Activated CD4-positive, alpha-beta memory T cell treated with anti-CD3 and anti-CD28 coated beads for 36 hours (primary cell): ENCODE measurements at regions not wholly inside any gene's neighbourhood (a gene's known extent, or its start where the extent isn't known, plus 50 kb on each side); places are given as distances from the start of the nearest gene placed in this dataset.

ENCODE experiments used
- CTCF ChIA-PET: fragments of 350-600 bp; sonication (Branson Sonifier 250); formaldehyde crosslinking; loops from one replicate; lab custom pipeline; 2021; ENCODE audit warnings: antibody characterized with exemption, inconsistent platforms; lab: Charles Lee
- POLR2A ChIA-PET: fragments of 350-600 bp; sonication (Branson Sonifier 250); formaldehyde crosslinking; loops from one replicate; lab custom pipeline; 2021; ENCODE audit warnings: antibody characterized with exemption; lab: Charles Lee
- DNase-seq: peaks from one replicate; pipeline ENCODE4 v3.0.0-alpha.2; 2020
- H3K27ac Mint-ChIP-seq: one replicate; pipeline ENCODE4 v1.8.0; 2021; ENCODE audit warnings: mixed read lengths
- H3K27me3 Mint-ChIP-seq: one replicate; pipeline ENCODE4 v1.8.0; 2021; ENCODE audit warnings: mixed read lengths
- H3K36me3 Mint-ChIP-seq: one replicate; pipeline ENCODE4 v1.8.0; 2021; ENCODE audit warnings: mixed read lengths
- H3K4me1 Mint-ChIP-seq: one replicate; pipeline ENCODE4 v1.8.0; 2021; ENCODE audit warnings: low read depth, mixed read lengths
- H3K4me3 Mint-ChIP-seq: one replicate; pipeline ENCODE4 v1.8.0; 2021; ENCODE audit warnings: mild to moderate bottlenecking, mixed read lengths
- H3K9me3 Mint-ChIP-seq: one replicate; pipeline ENCODE4 v1.8.0; 2021; ENCODE audit warnings: mixed read lengths
- intact Hi-C: fragments of 100-400 bp; cut with micrococcal nuclease; formaldehyde crosslinking; loops from one replicate; pipeline ENCODE4 v1.15.1; 2023

DNA sequence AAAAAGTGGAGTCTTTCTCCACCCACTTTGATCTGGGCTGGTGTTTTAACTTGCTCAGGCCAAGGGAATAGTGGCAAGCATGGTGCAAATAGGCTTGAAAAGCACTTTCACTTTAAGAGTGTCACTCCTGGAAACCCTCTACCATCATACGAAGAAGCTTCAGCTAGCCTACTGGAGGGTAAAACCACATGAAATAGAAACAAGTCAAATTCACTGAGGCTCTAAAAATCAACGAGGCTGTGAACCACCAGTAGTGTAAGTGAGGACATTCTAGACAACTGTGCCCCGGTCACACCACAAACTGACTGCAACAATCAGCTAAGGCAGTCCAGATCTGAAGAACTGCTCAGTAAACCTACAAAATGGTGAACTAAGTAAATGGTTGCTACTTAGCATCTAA lies 2366.3 kb upstream of the C9orf72 start:
- POLR2A ChIA-PET, result no interaction called here
- Mint-ChIP-seq H3K9me3 (peaks cover 14% of the 10 kb centered on the region), H3K27me3 (no peaks in the 10 kb centered on the region), H3K36me3 (no peaks in the 10 kb centered on the region), H3K4me1 (no peaks in the 10 kb centered on the region), H3K27ac (no peak overlapping the region), H3K4me3 (no peak overlapping the region)
- no peak for DNase-seq
- intact Hi-C loops, result no loop called here
- CTCF ChIA-PET, result no interaction called here

DNA sequence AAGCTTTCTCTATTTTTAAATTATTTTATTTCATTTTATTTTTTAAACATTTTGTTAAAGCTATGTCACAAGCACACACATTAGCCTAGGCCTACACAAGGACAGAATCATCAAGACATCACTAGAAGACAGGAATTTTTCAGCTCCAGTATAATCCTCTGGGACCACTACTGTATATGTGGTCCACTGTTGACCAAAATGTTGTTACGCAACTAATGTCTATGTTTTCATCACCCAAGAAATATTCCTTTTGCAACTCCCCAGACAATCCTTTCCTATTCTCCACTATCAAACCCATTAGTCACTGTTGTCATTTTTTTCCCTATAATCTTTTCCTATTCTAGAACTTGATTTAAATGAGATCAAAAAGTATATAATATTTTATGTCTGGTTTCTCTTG lies 2371.7 kb upstream of the C9orf72 start:
- H3K4me3 Mint-ChIP-seq, result no peak overlapping the region
- H3K27ac Mint-ChIP-seq, result no peak overlapping the region
- H3K4me1 Mint-ChIP-seq, result no peaks in the 10 kb centered on the region
- POLR2A ChIA-PET, result no interaction called here
- H3K9me3 Mint-ChIP-seq, result peaks cover 3% of the 10 kb centered on the region
- no peaks in the 10 kb centered on the region for H3K36me3 Mint-ChIP-seq
- intact Hi-C loops, result no loop called here
- H3K27me3 Mint-ChIP-seq, result no peaks in the 10 kb centered on the region
- no peak for DNase-seq
- CTCF ChIA-PET, result no interaction called here

DNA sequence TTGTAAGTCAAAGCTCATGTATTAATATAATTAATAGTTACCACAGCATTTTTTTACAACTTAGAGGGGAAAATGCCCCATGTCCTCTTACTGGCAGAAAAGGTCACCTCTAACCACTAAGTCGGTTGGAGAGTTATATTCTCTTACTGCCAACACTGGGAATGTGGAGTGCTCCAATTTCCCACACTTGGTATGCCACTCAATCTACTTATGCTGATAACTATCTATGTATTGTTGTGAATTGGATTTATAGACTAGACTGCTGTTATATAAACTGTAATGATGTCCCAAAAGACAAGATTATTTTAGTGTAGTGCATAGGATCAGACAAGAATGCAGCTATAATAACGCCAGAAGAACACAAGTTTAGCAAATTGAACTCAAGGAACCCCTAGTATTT lies 2385.2 kb upstream of the C9orf72 start:
- ChIA-PET POLR2A (no interaction called here), CTCF (no interaction called here)
- H3K27me3 Mint-ChIP-seq, result no peaks in the 10 kb centered on the region
- no peak overlapping the region for H3K4me3 Mint-ChIP-seq
- H3K4me1 Mint-ChIP-seq, result no peaks in the 10 kb centered on the region
- H3K9me3 Mint-ChIP-seq, result no peaks in the 10 kb centered on the region
- intact Hi-C loops, result no loop called here
- no peak for DNase-seq
- no peak overlapping the region for H3K27ac Mint-ChIP-seq
- H3K36me3 Mint-ChIP-seq, result no peaks in the 10 kb centered on the region

DNA sequence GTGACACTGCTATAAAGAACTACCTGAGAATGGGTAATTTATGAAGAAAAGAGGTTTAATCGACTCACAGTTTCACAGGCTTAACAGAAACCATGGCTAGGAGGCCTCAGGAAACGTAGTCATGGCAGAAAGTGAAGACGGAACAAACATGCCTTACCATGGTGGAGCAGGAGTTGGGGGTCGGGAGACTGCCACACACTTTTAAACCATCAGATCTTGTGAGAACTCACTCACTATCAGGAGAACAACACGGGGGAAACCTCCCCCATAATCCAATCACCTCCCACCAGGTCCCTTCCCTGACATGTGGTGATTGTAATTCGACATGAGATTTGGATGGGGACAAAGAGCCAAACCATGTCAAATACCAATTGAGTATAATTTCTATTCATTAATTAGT lies 2392.6 kb upstream of the C9orf72 start:
- DNase-seq, result no peak
- no peaks in the 10 kb centered on the region for H3K4me1 Mint-ChIP-seq
- H3K27me3 Mint-ChIP-seq, result no peaks in the 10 kb centered on the region
- no peaks in the 10 kb centered on the region for H3K36me3 Mint-ChIP-seq
- intact Hi-C loops, result no loop called here
- H3K27ac Mint-ChIP-seq, result no peak overlapping the region
- ChIA-PET POLR2A (no interaction called here), CTCF (no interaction called here)
- no peak overlapping the region for H3K4me3 Mint-ChIP-seq
- no peaks in the 10 kb centered on the region for H3K9me3 Mint-ChIP-seq

DNA sequence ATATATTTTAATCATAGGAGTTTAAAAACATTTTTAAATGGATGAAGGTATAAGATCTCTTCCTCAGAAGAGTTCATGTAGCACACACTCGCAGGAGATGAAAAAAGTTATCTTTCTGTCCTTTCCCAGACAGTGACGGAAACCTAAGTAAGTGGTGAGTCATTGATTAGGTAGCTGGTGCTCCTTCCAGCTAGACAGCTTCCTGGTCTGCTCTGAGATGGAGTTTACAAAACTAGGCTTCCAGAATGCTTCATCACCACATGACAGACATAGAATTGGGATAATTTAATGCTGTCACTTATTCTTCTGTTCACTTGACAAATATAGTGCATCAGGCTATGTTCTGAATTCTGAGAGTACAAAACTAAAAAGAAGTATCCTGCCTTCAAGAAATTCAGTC lies 2393.0 kb upstream of the C9orf72 start:
- H3K27ac Mint-ChIP-seq, result no peak overlapping the region
- DNase-seq, result no peak
- intact Hi-C loops, result no loop called here
- no peaks in the 10 kb centered on the region for H3K27me3 Mint-ChIP-seq
- ChIA-PET POLR2A (no interaction called here), CTCF (no interaction called here)
- no peak overlapping the region for H3K4me3 Mint-ChIP-seq
- H3K36me3 Mint-ChIP-seq, result no peaks in the 10 kb centered on the region
- no peaks in the 10 kb centered on the region for H3K9me3 Mint-ChIP-seq
- H3K4me1 Mint-ChIP-seq, result no peaks in the 10 kb centered on the region

DNA sequence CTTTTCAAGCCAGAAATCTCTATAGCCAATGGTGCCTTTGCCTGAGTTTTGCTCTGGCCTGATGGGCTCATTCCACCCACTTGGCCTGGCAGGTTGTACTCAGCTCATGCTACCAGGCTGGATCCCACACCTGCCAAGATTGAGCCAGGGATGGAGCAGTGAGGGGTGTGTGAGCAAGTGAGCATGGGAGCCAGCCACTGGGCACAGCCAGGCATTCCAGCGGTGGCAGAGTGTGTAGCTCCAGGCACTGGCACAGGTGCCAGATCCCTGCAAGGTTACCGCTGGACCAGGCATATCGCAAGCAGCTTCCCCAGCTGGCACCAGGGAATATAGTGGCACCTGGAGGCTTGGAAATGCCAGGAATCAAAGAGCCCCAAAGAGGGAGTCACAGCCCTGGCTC lies 2395.6 kb upstream of the C9orf72 start:
- no peak overlapping the region for H3K4me3 Mint-ChIP-seq
- intact Hi-C loops, result no loop called here

DNA sequence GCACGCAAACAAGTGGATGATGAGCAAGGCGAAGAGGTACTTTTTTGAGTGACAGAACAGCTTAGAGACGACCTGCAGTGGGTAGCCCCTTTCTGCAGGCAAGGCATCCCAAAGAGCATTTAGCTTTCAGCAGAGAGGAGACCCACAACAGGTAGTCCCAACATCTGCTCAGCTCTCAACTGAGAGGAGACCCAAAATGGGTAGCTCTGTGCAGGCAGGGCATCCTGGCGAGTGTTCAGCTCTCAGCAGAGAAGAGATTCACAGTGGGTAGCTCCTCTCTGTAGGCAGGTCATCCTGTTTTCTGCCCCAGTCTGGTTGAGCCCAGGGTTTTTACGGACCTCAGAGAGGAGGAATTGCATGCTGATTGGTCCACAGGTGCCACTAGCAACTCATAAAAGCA lies 2396.1 kb upstream of the C9orf72 start:
- POLR2A ChIA-PET, result no interaction called here
- H3K36me3 Mint-ChIP-seq, result no peaks in the 10 kb centered on the region
- no peaks in the 10 kb centered on the region for H3K9me3 Mint-ChIP-seq

More for the DNA sequence above, 2395.6 kb upstream of the C9orf72 start:
- POLR2A ChIA-PET, result no interaction called here
- no peak for DNase-seq
- Mint-ChIP-seq H3K4me1 (no peaks in the 10 kb centered on the region), H3K36me3 (no peaks in the 10 kb centered on the region), H3K9me3 (no peaks in the 10 kb centered on the region), H3K27ac (no peak overlapping the region), H3K27me3 (no peaks in the 10 kb centered on the region)
- CTCF ChIA-PET, result no interaction called here

DNA sequence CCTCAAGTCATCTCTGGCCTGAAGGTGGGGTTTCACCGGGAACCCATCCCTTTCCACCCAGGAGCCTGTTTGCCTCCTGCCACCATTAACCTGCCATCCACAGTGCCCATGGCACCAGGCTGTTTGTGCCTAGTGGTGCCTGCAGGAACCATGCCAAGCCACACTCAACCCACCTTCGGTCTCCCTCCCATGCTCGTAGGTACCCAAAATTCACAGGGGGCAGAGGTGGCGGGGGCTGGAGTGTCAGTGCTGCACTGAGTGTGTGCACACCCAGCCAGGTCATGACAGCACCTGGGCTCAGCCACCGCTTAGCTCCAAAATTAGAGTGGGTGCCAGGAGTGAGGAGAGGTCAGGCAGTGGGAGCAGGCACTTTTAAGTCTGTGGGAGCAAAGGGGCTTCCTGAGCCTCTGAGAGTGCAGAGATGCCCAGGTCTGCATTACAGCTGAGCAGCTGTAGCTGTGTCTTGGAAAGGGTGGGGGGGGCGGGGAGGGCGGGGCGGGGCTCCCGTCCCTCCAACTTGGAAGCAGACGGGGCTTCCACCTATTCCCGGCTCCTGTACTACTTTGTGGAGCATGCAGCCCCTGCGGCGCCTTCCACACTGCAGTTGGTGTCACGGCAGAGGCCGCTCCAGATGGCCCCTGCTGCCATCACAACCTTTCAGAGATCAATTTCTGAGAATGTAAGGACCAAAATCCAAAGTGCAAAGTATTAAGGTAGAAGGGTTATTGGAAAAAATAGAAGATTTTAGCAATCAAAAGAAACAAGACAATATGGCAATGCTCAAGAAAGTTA lies 2396.8 kb upstream of the C9orf72 start:
- H3K27ac Mint-ChIP-seq, result no peak overlapping the region
- no peaks in the 10 kb centered on the region for H3K36me3 Mint-ChIP-seq
- H3K4me1 Mint-ChIP-seq, result no peaks in the 10 kb centered on the region
- intact Hi-C loops, result no loop called here
- ChIA-PET POLR2A (no interaction called here), CTCF (no interaction called here)
- no peaks in the 10 kb centered on the region for H3K27me3 Mint-ChIP-seq
- no peak overlapping the region for H3K4me3 Mint-ChIP-seq
- no peaks in the 10 kb centered on the region for H3K9me3 Mint-ChIP-seq
- DNase-seq, result no peak

More for the DNA sequence above, 2396.1 kb upstream of the C9orf72 start:
- Mint-ChIP-seq H3K4me3 (no peak overlapping the region), H3K27ac (no peak overlapping the region), H3K4me1 (no peaks in the 10 kb centered on the region), H3K27me3 (no peaks in the 10 kb centered on the region)
- no peak for DNase-seq
- intact Hi-C loops, result no loop called here
- CTCF ChIA-PET, result no interaction called here

DNA sequence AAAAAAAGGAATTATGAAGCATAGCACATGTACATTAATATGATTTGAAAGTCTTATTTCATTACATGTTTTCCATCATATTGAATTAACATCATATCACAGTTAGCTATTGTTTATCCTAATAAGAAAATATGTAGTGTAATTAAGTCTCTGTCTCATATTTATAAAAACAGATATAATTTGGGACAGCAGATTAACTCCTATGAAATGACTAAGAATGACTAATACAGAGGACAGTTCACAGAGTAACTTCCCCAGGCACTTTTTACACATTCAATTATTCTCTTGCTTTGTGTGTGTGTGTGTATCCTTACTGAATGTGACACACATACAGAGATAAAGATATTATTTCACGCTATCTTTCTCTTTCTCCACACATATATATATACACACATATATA lies 2400.9 kb upstream of the C9orf72 start:
- Mint-ChIP-seq H3K36me3 (no peaks in the 10 kb centered on the region), H3K4me1 (no peaks in the 10 kb centered on the region), H3K4me3 (no peak overlapping the region), H3K9me3 (no peaks in the 10 kb centered on the region), H3K27me3 (no peaks in the 10 kb centered on the region), H3K27ac (no peak overlapping the region)
- ChIA-PET POLR2A (no interaction called here), CTCF (no interaction called here)
- no peak for DNase-seq
- intact Hi-C loops, result no loop called here

DNA sequence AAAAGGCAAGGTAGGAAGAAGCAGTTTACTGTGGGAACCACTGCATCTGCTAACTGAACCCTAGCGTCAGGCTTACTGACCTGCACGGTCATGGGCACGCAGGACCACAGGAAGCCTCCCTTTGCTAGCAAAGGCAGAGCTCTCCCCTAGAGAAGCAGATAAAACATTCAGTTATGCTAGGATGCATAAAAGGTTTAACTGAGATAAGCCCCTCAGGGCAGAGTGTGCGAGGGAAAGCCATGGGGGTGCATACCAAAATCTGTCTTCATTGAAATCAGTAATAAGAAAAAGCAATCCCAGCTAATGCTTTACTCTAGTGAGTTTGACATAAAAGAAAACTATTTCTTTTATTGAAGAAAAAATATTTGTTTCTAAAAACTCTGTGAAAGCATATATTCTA lies 2403.7 kb upstream of the C9orf72 start:
- H3K27ac Mint-ChIP-seq, result no peak overlapping the region
- ChIA-PET POLR2A (no interaction called here), CTCF (no interaction called here)
- H3K27me3 Mint-ChIP-seq, result no peaks in the 10 kb centered on the region
- no peaks in the 10 kb centered on the region for H3K36me3 Mint-ChIP-seq
- H3K4me1 Mint-ChIP-seq, result no peaks in the 10 kb centered on the region
- no peaks in the 10 kb centered on the region for H3K9me3 Mint-ChIP-seq
- DNase-seq, result no peak
- intact Hi-C loops, result no loop called here
- no peak overlapping the region for H3K4me3 Mint-ChIP-seq

DNA sequence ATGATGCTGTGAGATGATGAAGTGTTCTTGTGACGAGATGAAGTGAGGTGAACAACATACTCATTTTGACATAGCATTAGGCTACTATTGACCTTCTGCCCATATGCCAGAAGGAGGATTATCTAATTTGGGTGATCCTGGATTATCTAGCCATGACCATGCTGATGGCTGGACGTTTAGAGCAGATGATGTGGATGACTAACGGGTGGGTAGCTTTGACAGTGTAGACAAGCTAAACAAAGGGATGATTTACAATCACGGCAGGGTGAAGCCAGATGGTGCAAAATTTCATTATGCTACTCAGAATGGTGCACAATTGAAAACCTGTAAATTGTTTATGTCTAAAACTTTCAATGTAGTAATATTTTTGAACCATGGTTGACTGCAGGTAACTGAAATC lies 2403.4 kb upstream of the ACO1 start:
- no peaks in the 10 kb centered on the region for H3K36me3 Mint-ChIP-seq
- POLR2A ChIA-PET, result no interaction called here
- H3K27me3 Mint-ChIP-seq, result no peaks in the 10 kb centered on the region
- H3K4me3 Mint-ChIP-seq, result no peak overlapping the region
- intact Hi-C loops, result no loop called here
- DNase-seq, result no peak
- CTCF ChIA-PET, result no interaction called here
- H3K4me1 Mint-ChIP-seq, result no peaks in the 10 kb centered on the region
- H3K27ac Mint-ChIP-seq, result no peak overlapping the region
- H3K9me3 Mint-ChIP-seq, result no peaks in the 10 kb centered on the region

DNA sequence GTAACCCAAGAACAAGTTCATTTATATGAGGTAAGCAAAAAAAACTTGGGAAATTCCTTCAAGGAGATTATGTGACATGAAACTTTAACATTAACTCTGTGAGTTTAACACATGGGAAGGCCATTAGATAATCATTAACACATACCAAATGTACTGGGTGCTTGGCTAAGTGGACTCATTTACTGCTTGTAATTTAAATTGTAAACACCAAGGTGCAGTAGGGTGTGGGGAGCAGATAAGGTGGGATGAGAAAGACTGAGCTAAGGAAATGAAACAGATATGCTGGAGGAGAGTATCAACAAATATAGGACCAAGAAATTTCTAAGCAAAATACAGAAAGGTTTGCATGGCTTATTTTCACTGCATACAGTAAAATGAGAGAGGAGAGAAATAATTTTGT lies 2384.8 kb upstream of the ACO1 start:
- Mint-ChIP-seq H3K4me3 (no peak overlapping the region), H3K36me3 (no peaks in the 10 kb centered on the region), H3K27ac (no peak overlapping the region), H3K9me3 (peaks cover 8% of the 10 kb centered on the region), H3K27me3 (no peaks in the 10 kb centered on the region), H3K4me1 (no peaks in the 10 kb centered on the region)
- intact Hi-C loops, result no loop called here
- CTCF ChIA-PET, result no interaction called here
- no peak for DNase-seq
- POLR2A ChIA-PET, result no interaction called here

DNA sequence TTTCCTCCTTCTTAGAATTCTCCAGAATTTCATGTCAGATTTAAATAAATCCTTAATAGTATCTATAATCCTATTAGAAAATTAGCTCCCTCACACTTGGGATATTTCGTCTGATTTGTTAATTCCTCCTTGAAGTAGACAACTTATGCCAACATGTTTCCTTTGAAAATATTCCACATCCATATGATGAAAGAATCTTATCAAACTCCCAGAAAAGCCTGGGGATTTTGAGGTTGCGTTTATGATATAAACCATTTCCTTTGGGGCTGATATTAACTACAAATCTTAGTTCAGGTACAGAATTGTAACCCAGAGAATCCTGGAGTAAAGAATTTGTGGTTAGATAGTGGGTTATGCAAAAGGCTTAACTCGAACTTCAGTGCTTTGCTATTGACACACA lies 2373.8 kb upstream of the ACO1 start:
- H3K36me3 Mint-ChIP-seq, result no peaks in the 10 kb centered on the region
- DNase-seq, result no peak
- H3K4me1 Mint-ChIP-seq, result no peaks in the 10 kb centered on the region
- no peaks in the 10 kb centered on the region for H3K9me3 Mint-ChIP-seq
- POLR2A ChIA-PET, result no interaction called here
- no peak overlapping the region for H3K4me3 Mint-ChIP-seq
- CTCF ChIA-PET, result no interaction called here
- no peak overlapping the region for H3K27ac Mint-ChIP-seq
- H3K27me3 Mint-ChIP-seq, result no peaks in the 10 kb centered on the region
- intact Hi-C loops, result no loop called here
